Inferior parietal cortex (tissue), 1 donor: ENCODE measurements at regions not wholly inside any gene's neighbourhood (a gene's known extent, or its start where the extent isn't known, plus 50 kb on each side); places are given as distances from the start of the nearest gene placed in this dataset.

Source experiments
- DNase-seq: peaks from one replicate; pipeline ENCODE4 v3.0.0-alpha.2; 2016; ENCODE audit errors: extremely low spot score

- DNase-seq, result no peak
Measured at GRCh38 chr10:130403153-130404075, 267.2 kb downstream of the GLRX3 start.

GRCh38 chr10:130404476-130405055, 268.4 kb downstream of the GLRX3 start:
- no peak for DNase-seq

- DNase-seq, result no peak
Measured at GRCh38 chr10:130407052-130407451, 270.9 kb downstream of the GLRX3 start.

- DNase-seq, result no peak
Measured at GRCh38 chr10:130409331-130409730, 273.1 kb downstream of the GLRX3 start.

- no peak for DNase-seq
Measured at GRCh38 chr10:130409931-130410330, 273.7 kb downstream of the GLRX3 start.

GRCh38 chr10:130411496-130412085, 275.4 kb downstream of the GLRX3 start:
- no peak for DNase-seq

GRCh38 chr10:130412317-130412716, 276.1 kb downstream of the GLRX3 start:
- no peak for DNase-seq

- DNase-seq, result no peak
Measured at GRCh38 chr10:130416334-130417150, 280.4 kb downstream of the GLRX3 start.

GRCh38 chr10:130418731-130419130, 282.5 kb downstream of the GLRX3 start:
- no peak for DNase-seq

- DNase-seq, result no peak
Measured at GRCh38 chr10:130421909-130422308, 285.7 kb downstream of the GLRX3 start.

- DNase-seq, result no peak
Measured at GRCh38 chr10:130422366-130423324, 286.5 kb downstream of the GLRX3 start.

- DNase-seq, result no peak
Measured at GRCh38 chr10:130423455-130424305, 287.5 kb downstream of the GLRX3 start.

GRCh38 chr10:130424418-130424817, 288.2 kb downstream of the GLRX3 start:
- no peak for DNase-seq

GRCh38 chr10:130425169-130425568, 289.0 kb downstream of the GLRX3 start:
- no peak for DNase-seq

- DNase-seq, result no peak
Measured at GRCh38 chr10:130425881-130426435, 289.8 kb downstream of the GLRX3 start.

- DNase-seq, result no peak
Measured at GRCh38 chr10:130427216-130427722, 291.1 kb downstream of the GLRX3 start.

- DNase-seq, result no peak
Measured at GRCh38 chr10:130428936-130429335, 292.7 kb downstream of the GLRX3 start.

- no peak for DNase-seq
Measured at GRCh38 chr10:130429809-130430208, 293.6 kb downstream of the GLRX3 start.

- no peak for DNase-seq
Measured at GRCh38 chr10:130430291-130430690, 294.1 kb downstream of the GLRX3 start.
